Neural cell (in vitro differentiated cells): ENCODE measurements at regions not wholly inside any gene's neighbourhood (a gene's known extent, or its start where the extent isn't known, plus 50 kb on each side); places are given as distances from the start of the nearest gene placed in this dataset.
"Not testable (repeated sequence)": the region's sequence is repeated elsewhere in the genome, so short reads cannot be mapped to it uniquely, and the experiment has no call there.

Experiments
- CTCF ChIP-seq: fragments of 450-650 bp; IDR thresholded peaks from 2 replicates; pipeline ENCODE4 v1.5.1; 2014; ENCODE audit warnings: antibody characterized with exemption, mild to moderate bottlenecking, moderate library complexity; ENCODE audit not compliant: poor library complexity, severe bottlenecking
- EP300 ChIP-seq: fragments of 450-650 bp; conservative IDR thresholded peaks from 2 replicates; pipeline ENCODE4 v1.6.1; 2014; ENCODE audit warnings: antibody characterized with exemption, mild to moderate bottlenecking, moderate library complexity; ENCODE audit not compliant: poor library complexity, severe bottlenecking
- EZH2 ChIP-seq: fragments of 200-600, 300-800 bp; shearing (Covaris generic), sonication (generic); IDR thresholded peaks from 2 replicates; pipeline ENCODE4 v1.6.1; 2014; ENCODE audit warnings: antibody characterized with exemption, low read length, borderline replicate concordance, mild to moderate bottlenecking; ENCODE audit not compliant: insufficient read depth, poor library complexity, severe bottlenecking
- MXI1 ChIP-seq: fragments of 450-650 bp; conservative IDR thresholded peaks from 2 replicates; pipeline ENCODE4 v1.6.1; 2014; ENCODE audit warnings: antibody characterized with exemption, mild to moderate bottlenecking; ENCODE audit not compliant: poor library complexity, severe bottlenecking
- POLR2AphosphoS5 ChIP-seq: IDR thresholded peaks from 2 replicates; pipeline ENCODE4 v1.6.1; 2012
- RAD21 ChIP-seq: fragments of 450-650 bp; conservative IDR thresholded peaks from 2 replicates; pipeline ENCODE4 v1.6.1; 2014; ENCODE audit warnings: antibody characterized with exemption, mild to moderate bottlenecking, moderate library complexity
- REST ChIP-seq: IDR thresholded peaks from 2 replicates; pipeline ENCODE4 v1.6.1; 2012; ENCODE audit warnings: borderline replicate concordance
- TAF1 ChIP-seq: IDR thresholded peaks from 2 replicates; pipeline ENCODE4 v1.6.1; 2012; ENCODE audit warnings: low read depth

- TF ChIP-seq POLR2AphosphoS5, CTCF, EZH2, REST, TAF1, EP300, MXI1, RAD21: not testable (repeated sequence)
Measured at GRCh38 chr4:126930059-126930458, 702.7 kb upstream of the INTU start.
